ENCODE measurements at regions not wholly inside any gene's neighbourhood (a gene's known extent, or its start where the extent isn't known, plus 50 kb on each side); places are given as distances from the start of the nearest gene placed in this dataset.

- ChIA-PET CTCF (no interaction called here), POLR2A (no interaction called here)
- no peak overlapping the region for H3K4me3 Mint-ChIP-seq
- H3K9me3 Mint-ChIP-seq: no peaks in the 10 kb centered on the region
- no peak overlapping the region for H3K27ac Mint-ChIP-seq
- 0 out of 2 replicates have a peak, but pooled peaks cover 2% of the 10 kb centered on the region for H3K4me1 Mint-ChIP-seq
- ATAC-seq (no peak), DNase-seq (ENCODE audit: low spot score) (no peak)
- no peak for TF ChIP-seq EMX1 (CRISPR knock-in tag; IDR thresholded peaks at IDR 0.05)
- no peak for TF ChIP-seq SMAD4 (CRISPR knock-in tag; IDR thresholded peaks at IDR 0.05)
- TF ChIP-seq NFE2L1 (CRISPR knock-in tag; IDR thresholded peaks at IDR 0.05): no peak
- no peak for TF ChIP-seq NFYB (CRISPR knock-in tag; conservative IDR thresholded peaks at IDR 0.05; ENCODE audit: low read depth)
- TF ChIP-seq FOXJ3 (CRISPR knock-in tag; IDR thresholded peaks at IDR 0.05; ENCODE audit: borderline replicate concordance): no peak
- no peak for TF ChIP-seq FOXP4 (CRISPR knock-in tag; IDR thresholded peaks at IDR 0.05)
- no peak for TF ChIP-seq IRF1 (CRISPR knock-in tag; IDR thresholded peaks at IDR 0.05)
- TF ChIP-seq, protein P1, sequence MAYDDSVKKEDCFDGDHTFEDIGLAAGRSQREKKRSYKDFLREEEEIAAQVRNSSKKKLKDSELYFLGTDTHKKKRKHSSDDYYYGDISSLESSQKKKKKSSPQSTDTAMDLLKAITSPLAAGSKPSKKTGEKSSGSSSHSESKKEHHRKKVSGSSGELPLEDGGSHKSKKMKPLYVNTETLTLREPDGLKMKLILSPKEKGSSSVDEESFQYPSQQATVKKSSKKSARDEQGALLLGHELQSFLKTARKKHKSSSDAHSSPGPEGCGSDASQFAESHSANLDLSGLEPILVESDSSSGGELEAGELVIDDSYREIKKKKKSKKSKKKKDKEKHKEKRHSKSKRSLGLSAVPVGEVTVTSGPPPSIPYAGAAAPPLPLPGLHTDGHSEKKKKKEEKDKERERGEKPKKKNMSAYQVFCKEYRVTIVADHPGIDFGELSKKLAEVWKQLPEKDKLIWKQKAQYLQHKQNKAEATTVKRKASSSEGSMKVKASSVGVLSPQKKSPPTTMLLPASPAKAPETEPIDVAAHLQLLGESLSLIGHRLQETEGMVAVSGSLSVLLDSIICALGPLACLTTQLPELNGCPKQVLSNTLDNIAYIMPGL (CRISPR knock-in tag; IDR thresholded peaks at IDR 0.05): no peak
- no peaks in the 10 kb centered on the region for H3K36me3 Mint-ChIP-seq
- no peaks in the 10 kb centered on the region for H3K27me3 Mint-ChIP-seq (ENCODE audit: low read depth)
Observed at GRCh38 chr5:25552871-25553481, 908.2 kb upstream of the CDH10 start.

GRCh38 chr5:25550793-25551192 lies 906.0 kb upstream of the CDH10 start:
- Mint-ChIP-seq H3K27ac (no peak overlapping the region), H3K4me1 (0 out of 2 replicates have a peak, but pooled peaks cover 2% of the 10 kb centered on the region), H3K4me3 (no peak overlapping the region), H3K9me3 (peaks cover 6% of the 10 kb centered on the region), H3K36me3 (no peaks in the 10 kb centered on the region), H3K27me3 (ENCODE audit: low read depth) (no peaks in the 10 kb centered on the region)
- CTCF ChIA-PET: no interaction called here
- no peak for DNase-seq (ENCODE audit: low spot score)
- no peak for ATAC-seq
- POLR2A ChIA-PET: no interaction called here
- TF ChIP-seq STAT6 (CRISPR knock-in tag; conservative IDR thresholded peaks at IDR 0.05; ENCODE audit: low read depth) (no peak), PRRX2 (CRISPR knock-in tag; IDR thresholded peaks at IDR 0.05) (no peak), GRHL2 (CRISPR knock-in tag; IDR thresholded peaks at IDR 0.05; ENCODE audit: insufficient replicate concordance, severe bottlenecking) (no peak), E2F5 (CRISPR knock-in tag; IDR thresholded peaks at IDR 0.05) (no peak), FOXP1 (CRISPR knock-in tag; IDR thresholded peaks at IDR 0.05; ENCODE audit: borderline replicate concordance) (no peak), SOX15 (CRISPR knock-in tag; IDR thresholded peaks at IDR 0.05) (no peak), ZBTB21 (CRISPR knock-in tag; IDR thresholded peaks at IDR 0.05; ENCODE audit: borderline replicate concordance) (no peak), IRF2 (CRISPR knock-in tag; IDR thresholded peaks at IDR 0.05; ENCODE audit: borderline replicate concordance, low read depth) (no peak), MLX (CRISPR knock-in tag; IDR thresholded peaks at IDR 0.05) (no peak), ZNF121 (CRISPR knock-in tag; IDR thresholded peaks at IDR 0.05) (no peak)
- TF ChIP-seq, protein P2, sequence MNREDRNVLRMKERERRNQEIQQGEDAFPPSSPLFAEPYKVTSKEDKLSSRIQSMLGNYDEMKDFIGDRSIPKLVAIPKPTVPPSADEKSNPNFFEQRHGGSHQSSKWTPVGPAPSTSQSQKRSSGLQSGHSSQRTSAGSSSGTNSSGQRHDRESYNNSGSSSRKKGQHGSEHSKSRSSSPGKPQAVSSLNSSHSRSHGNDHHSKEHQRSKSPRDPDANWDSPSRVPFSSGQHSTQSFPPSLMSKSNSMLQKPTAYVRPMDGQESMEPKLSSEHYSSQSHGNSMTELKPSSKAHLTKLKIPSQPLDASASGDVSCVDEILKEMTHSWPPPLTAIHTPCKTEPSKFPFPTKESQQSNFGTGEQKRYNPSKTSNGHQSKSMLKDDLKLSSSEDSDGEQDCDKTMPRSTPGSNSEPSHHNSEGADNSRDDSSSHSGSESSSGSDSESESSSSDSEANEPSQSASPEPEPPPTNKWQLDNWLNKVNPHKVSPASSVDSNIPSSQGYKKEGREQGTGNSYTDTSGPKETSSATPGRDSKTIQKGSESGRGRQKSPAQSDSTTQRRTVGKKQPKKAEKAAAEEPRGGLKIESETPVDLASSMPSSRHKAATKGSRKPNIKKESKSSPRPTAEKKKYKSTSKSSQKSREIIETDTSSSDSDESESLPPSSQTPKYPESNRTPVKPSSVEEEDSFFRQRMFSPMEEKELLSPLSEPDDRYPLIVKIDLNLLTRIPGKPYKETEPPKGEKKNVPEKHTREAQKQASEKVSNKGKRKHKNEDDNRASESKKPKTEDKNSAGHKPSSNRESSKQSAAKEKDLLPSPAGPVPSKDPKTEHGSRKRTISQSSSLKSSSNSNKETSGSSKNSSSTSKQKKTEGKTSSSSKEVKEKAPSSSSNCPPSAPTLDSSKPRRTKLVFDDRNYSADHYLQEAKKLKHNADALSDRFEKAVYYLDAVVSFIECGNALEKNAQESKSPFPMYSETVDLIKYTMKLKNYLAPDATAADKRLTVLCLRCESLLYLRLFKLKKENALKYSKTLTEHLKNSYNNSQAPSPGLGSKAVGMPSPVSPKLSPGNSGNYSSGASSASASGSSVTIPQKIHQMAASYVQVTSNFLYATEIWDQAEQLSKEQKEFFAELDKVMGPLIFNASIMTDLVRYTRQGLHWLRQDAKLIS (CRISPR knock-in tag; IDR thresholded peaks at IDR 0.05; ENCODE audit: borderline replicate concordance): no peak
- TF ChIP-seq, protein P3, sequence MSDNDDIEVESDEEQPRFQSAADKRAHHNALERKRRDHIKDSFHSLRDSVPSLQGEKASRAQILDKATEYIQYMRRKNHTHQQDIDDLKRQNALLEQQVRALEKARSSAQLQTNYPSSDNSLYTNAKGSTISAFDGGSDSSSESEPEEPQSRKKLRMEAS (CRISPR knock-in tag; IDR thresholded peaks at IDR 0.05): no peak
- TF ChIP-seq, protein P4, sequence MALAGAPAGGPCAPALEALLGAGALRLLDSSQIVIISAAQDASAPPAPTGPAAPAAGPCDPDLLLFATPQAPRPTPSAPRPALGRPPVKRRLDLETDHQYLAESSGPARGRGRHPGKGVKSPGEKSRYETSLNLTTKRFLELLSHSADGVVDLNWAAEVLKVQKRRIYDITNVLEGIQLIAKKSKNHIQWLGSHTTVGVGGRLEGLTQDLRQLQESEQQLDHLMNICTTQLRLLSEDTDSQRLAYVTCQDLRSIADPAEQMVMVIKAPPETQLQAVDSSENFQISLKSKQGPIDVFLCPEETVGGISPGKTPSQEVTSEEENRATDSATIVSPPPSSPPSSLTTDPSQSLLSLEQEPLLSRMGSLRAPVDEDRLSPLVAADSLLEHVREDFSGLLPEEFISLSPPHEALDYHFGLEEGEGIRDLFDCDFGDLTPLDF (CRISPR knock-in tag; IDR thresholded peaks at IDR 0.05): no peak

All from WTC11 (cell line).